A673 (cell line): ENCODE measurements at regions not wholly inside any gene's neighbourhood (a gene's known extent, or its start where the extent isn't known, plus 50 kb on each side); places are given as distances from the start of the nearest gene placed in this dataset.

Experiments used
- EZH2 ChIP-seq: fragments of 200-600 bp; sonication (generic); IDR thresholded peaks from 2 replicates; pipeline ENCODE4 v1.6.1; 2017; ENCODE audit warnings: borderline replicate concordance, low read depth, mild to moderate bottlenecking, mixed read lengths, antibody characterized with exemption, low read length; ENCODE audit not compliant: poor library complexity, severe bottlenecking
- TF ChIP-seq, protein P1 (sequence below): fragments of 300-800, 200-600 bp; sonication (generic); conservative IDR thresholded peaks from 2 replicates; pipeline ENCODE4 v1.5.1; 2017; ENCODE audit warnings: low read depth, mild to moderate bottlenecking, antibody characterized with exemption, low read length, moderate library complexity, mixed read lengths

- TF ChIP-seq, protein P1, sequence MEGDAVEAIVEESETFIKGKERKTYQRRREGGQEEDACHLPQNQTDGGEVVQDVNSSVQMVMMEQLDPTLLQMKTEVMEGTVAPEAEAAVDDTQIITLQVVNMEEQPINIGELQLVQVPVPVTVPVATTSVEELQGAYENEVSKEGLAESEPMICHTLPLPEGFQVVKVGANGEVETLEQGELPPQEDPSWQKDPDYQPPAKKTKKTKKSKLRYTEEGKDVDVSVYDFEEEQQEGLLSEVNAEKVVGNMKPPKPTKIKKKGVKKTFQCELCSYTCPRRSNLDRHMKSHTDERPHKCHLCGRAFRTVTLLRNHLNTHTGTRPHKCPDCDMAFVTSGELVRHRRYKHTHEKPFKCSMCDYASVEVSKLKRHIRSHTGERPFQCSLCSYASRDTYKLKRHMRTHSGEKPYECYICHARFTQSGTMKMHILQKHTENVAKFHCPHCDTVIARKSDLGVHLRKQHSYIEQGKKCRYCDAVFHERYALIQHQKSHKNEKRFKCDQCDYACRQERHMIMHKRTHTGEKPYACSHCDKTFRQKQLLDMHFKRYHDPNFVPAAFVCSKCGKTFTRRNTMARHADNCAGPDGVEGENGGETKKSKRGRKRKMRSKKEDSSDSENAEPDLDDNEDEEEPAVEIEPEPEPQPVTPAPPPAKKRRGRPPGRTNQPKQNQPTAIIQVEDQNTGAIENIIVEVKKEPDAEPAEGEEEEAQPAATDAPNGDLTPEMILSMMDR, result no peak
- TF ChIP-seq EZH2, result no peak
These were observed 69.6 kb upstream of the ZNF184 start for GRCh38 chr6:27542485-27542884.
